ENCODE measurements at regions not wholly inside any gene's neighbourhood (a gene's known extent, or its start where the extent isn't known, plus 50 kb on each side); places are given as distances from the start of the nearest gene placed in this dataset.

DNA sequence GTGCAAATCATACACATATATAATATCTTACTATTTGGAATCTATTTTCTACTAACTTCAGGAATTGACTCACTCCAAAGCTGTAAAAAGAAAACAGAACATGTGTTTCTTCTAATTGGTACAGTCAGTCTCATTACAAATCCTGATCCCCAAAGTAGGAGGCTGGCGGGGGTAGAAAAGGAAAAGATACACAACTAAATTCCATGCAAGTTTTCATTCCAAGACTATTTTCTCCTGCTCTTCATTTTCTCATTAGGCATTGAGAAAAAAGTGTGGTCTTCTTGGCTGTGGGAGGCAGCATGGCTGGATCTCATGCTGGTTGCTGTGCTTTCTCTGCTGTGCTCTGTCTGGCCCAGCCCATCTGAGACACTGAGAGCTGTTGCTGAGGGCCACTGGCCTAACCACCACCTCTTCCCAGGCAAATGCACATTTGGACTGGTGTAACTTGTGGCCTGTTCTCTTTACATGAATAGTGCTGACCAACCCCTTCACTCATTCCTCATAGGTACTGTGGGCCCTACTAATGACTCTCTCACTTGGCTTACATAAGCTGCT is 1107.5 kb upstream of the B3GALT2 start:
- Histone ChIP-seq H3K4me3 (no peak overlapping the region), H3K9me3 (replicated peaks; ENCODE audit: control insufficient read depth, insufficient read depth, low read depth, low read length) (no peaks in the 10 kb centered on the region; the same call in 1 of the 2 replicates), H3K4me1 (replicated peaks in 1 of 2; ENCODE audit: control insufficient read depth in 2 of 2, insufficient read depth in 2 of 2, low read length in 2 of 2) (no peaks in the 10 kb centered on the region), H3K4me2 (ENCODE audit: insufficient read depth, low read length) (no peak overlapping the region), H3K27me3 (ENCODE audit: control insufficient read depth in 2 of 2, insufficient read depth in 2 of 2, low read length in 2 of 2) (no peaks in the 10 kb centered on the region), H3K9ac (ENCODE audit: insufficient read depth in 1 of 2, low read depth in 2 of 2, low read length in 2 of 2) (no peak overlapping the region), H2AFZ (ENCODE audit: low read depth, low read length) (no peak overlapping the region), H3K36me3 (ENCODE audit: control insufficient read depth, insufficient read depth, low read length) (no peaks in the 10 kb centered on the region), H4K20me1 (replicated peaks; ENCODE audit: control insufficient read depth, insufficient read depth, low read length) (no peaks in the 10 kb centered on the region), H3K9me1 (ENCODE audit: control insufficient read depth, insufficient read depth, low read length) (no peaks in the 10 kb centered on the region), H3K79me2 (ENCODE audit: control insufficient read depth, insufficient read depth, low read length) (no peaks in the 10 kb centered on the region), H3K27ac (ENCODE audit: extremely low read depth, low read depth, low read length) (no peak overlapping the region)
- no peak for DNase-seq (ENCODE audit: extremely low read depth in 1 of 4, low spot score in 3 of 4)
- POLR2A ChIA-PET: interaction anchor here (0.6 kb wide), 1 partner anchor 1610 kb away, joined by 4 read pairs; no protein-coding TSS in a partner anchor
- FAIRE-seq: no peak
- in situ Hi-C loops (cut with MboI) (no loop called here), intact Hi-C loops (cut with micrococcal nuclease) (no loop called here)
- TF ChIP-seq ZNF324 (CRISPR knock-in tag; IDR thresholded peaks at IDR 0.05) (no peak), RB1 (IDR thresholded peaks at IDR 0.05; ENCODE audit: low read depth) (no peak), HDAC6 (IDR thresholded peaks at IDR 0.05; ENCODE audit: low read depth, low read length) (no peak), PURB (CRISPR knock-in tag; IDR thresholded peaks at IDR 0.05; ENCODE audit: low read depth) (no peak), FOXJ2 (tag; IDR thresholded peaks at IDR 0.05) (no peak)
- TF ChIP-seq, protein P1, sequence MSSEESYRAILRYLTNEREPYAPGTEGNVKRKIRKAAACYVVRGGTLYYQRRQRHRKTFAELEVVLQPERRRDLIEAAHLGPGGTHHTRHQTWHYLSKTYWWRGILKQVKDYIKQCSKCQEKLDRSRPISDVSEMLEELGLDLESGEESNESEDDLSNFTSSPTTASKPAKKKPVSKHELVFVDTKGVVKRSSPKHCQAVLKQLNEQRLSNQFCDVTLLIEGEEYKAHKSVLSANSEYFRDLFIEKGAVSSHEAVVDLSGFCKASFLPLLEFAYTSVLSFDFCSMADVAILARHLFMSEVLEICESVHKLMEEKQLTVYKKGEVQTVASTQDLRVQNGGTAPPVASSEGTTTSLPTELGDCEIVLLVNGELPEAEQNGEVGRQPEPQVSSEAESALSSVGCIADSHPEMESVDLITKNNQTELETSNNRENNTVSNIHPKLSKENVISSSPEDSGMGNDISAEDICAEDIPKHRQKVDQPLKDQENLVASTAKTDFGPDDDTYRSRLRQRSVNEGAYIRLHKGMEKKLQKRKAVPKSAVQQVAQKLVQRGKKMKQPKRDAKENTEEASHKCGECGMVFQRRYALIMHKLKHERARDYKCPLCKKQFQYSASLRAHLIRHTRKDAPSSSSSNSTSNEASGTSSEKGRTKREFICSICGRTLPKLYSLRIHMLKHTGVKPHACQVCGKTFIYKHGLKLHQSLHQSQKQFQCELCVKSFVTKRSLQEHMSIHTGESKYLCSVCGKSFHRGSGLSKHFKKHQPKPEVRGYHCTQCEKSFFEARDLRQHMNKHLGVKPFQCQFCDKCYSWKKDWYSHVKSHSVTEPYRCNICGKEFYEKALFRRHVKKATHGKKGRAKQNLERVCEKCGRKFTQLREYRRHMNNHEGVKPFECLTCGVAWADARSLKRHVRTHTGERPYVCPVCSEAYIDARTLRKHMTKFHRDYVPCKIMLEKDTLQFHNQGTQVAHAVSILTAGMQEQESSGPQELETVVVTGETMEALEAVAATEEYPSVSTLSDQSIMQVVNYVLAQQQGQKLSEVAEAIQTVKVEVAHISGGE (CRISPR knock-in tag; IDR thresholded peaks at IDR 0.05): no peak
- BruUV-seq (replicated peaks): no TSS peak
- CTCF ChIA-PET (ENCODE audit: low intra/inter-chr PET ratio): no interaction called here
- ATAC-seq: no peak
- WGBS (ENCODE audit: insufficient coverage, low coverage, missing lambda C conversion rate): 7% methylated on average over 1 of the region's 1 CpG

All from K562 (cell line).